Left lung (tissue), 4 donors: ENCODE measurements at regions not wholly inside any gene's neighbourhood (a gene's known extent, or its start where the extent isn't known, plus 50 kb on each side); places are given as distances from the start of the nearest gene placed in this dataset.
A peak's percentile ranks its signal among the peaks of the same experiment; 100 is the strongest.

Experiments used
- ATAC-seq: fragments of 200-7000 bp; cut with Tn5 transposase; one replicate; pipeline ENCODE4 v1.9.1; 2020; ENCODE audit warnings: moderate library complexity
- DNase-seq, 4 donors: peaks; one replicate each; pipeline ENCODE4 v3.0.0-alpha.2; 2013 to 2020
- H3K27ac ChIP-seq, 2 donors: fragments of 200-600 bp; sonication (generic) in 1 of 2; one replicate each; pipeline versions ENCODE4 v1.5.0 to v1.8.0; 2020 to 2021
- H3K27me3 ChIP-seq, 2 donors: fragments of 200-600 bp; sonication (generic) in 1 of 2; one replicate each; pipeline versions ENCODE4 v1.5.0 to v1.8.0; 2020 to 2021
- H3K36me3 ChIP-seq, 2 donors: fragments of 200-600 bp; sonication (generic) in 1 of 2; one replicate each; pipeline versions ENCODE4 v1.5.0 to v1.8.0; 2020 to 2021
- H3K4me1 ChIP-seq, 2 donors: fragments of 200-600 bp; one replicate each; pipeline ENCODE4 v1.8.0; 2021
- H3K4me3 ChIP-seq, 2 donors: fragments of 200-600 bp; sonication (generic) in 1 of 2; one replicate each; pipeline versions ENCODE4 v1.5.0 to v1.8.0; 2020 to 2021; ENCODE audit warnings: mild to moderate bottlenecking in 1 of 2
- H3K9me3 ChIP-seq, 2 donors: fragments of 200-600 bp; sonication (generic) in 1 of 2; one replicate each; pipeline versions ENCODE4 v1.5.0 to v1.8.0; 2020 to 2021
- CTCF ChIP-seq, 2 donors: fragments of 200-600 bp; sonication (generic) in 1 of 2; IDR thresholded peaks; one replicate each; pipeline versions ENCODE4 v1.5.0 to v1.8.0; 2021; ENCODE audit warnings: antibody characterized with exemption in 2 of 2
- intact Hi-C, 2 donors: fragments of 100-400 bp; cut with DNase I; formaldehyde crosslinking; loops; one replicate each; pipeline versions ENCODE4 v1.11.2 to v1.14.2; 2022
- donor health status: DM: no; HTN: yes; CAD: no.
- donor health status: DM: no; HTN: no; CAD: no.

GRCh38 chr7:130982160-130982638, 248.2 kb upstream of the KLF14 start:
- intact Hi-C loops, result no loop called here
- H3K4me3 ChIP-seq, result no peak overlapping the region
- ATAC-seq, result peak; percentile 66
- no peaks in the 10 kb centered on the region for H3K27me3 ChIP-seq
- peak overlapping the region in 1 of 2 donors; percentile 21 for H3K27ac ChIP-seq
- no peak for DNase-seq
- peaks cover 22 to 44% of the 10 kb centered on the region in 2 donors for H3K4me1 ChIP-seq
- no peaks in the 10 kb centered on the region for H3K9me3 ChIP-seq
- peaks cover 0 to 10% of the 10 kb centered on the region in 2 donors for H3K36me3 ChIP-seq
- TF ChIP-seq CTCF (IDR thresholded peaks at IDR 0.05), result peak; percentile 19 to 43

GRCh38 chr7:130982651-130983050, 248.6 kb upstream of the KLF14 start:
- H3K27me3 ChIP-seq, result no peaks in the 10 kb centered on the region
- ATAC-seq, result no peak
- DNase-seq, result no peak
- H3K4me3 ChIP-seq, result no peak overlapping the region
- intact Hi-C loops, result no loop called here
- peaks cover 25 to 49% of the 10 kb centered on the region in 2 donors for H3K4me1 ChIP-seq
- H3K9me3 ChIP-seq, result no peaks in the 10 kb centered on the region
- H3K27ac ChIP-seq, result peak overlapping the region in 1 of 2 donors; percentile 21
- TF ChIP-seq CTCF (IDR thresholded peaks at IDR 0.05), result no peak
- peaks cover 0 to 10% of the 10 kb centered on the region in 2 donors for H3K36me3 ChIP-seq

GRCh38 chr7:130985361-130985760, 251.4 kb upstream of the KLF14 start:
- intact Hi-C loops, result no loop called here
- DNase-seq (no peak), ATAC-seq (no peak)
- peaks cover 25 to 72% of the 10 kb centered on the region in 2 donors for H3K4me1 ChIP-seq
- H3K27me3 ChIP-seq, result no peaks in the 10 kb centered on the region
- H3K4me3 ChIP-seq, result no peak overlapping the region
- peak overlapping the region; percentile 69 to 70 for H3K27ac ChIP-seq
- H3K36me3 ChIP-seq, result peaks cover 0 to 10% of the 10 kb centered on the region in 2 donors
- H3K9me3 ChIP-seq, result no peaks in the 10 kb centered on the region
- TF ChIP-seq CTCF (IDR thresholded peaks at IDR 0.05), result no peak

- Histone ChIP-seq H3K9me3 (no peaks in the 10 kb centered on the region), H3K36me3 (peaks cover 0 to 10% of the 10 kb centered on the region in 2 donors), H3K27me3 (no peaks in the 10 kb centered on the region), H3K4me3 (no peak overlapping the region), H3K27ac (peak overlapping the region; percentile 69 to 70), H3K4me1 (peaks cover 25 to 80% of the 10 kb centered on the region in 2 donors)
- DNase-seq, result peak in 2 of 4 donors; percentile 41 to 61
- TF ChIP-seq CTCF (IDR thresholded peaks at IDR 0.05), result no peak
- ATAC-seq, result peak; percentile 64
- intact Hi-C loops, result no loop called here
Measured at GRCh38 chr7:130986261-130986690, 252.3 kb upstream of the KLF14 start.

GRCh38 chr7:130987092-130987491, 253.1 kb upstream of the KLF14 start:
- peaks cover 25 to 81% of the 10 kb centered on the region in 2 donors for H3K4me1 ChIP-seq
- H3K36me3 ChIP-seq, result peaks cover 0 to 10% of the 10 kb centered on the region in 2 donors
- H3K4me3 ChIP-seq, result no peak overlapping the region
- no peaks in the 10 kb centered on the region for H3K9me3 ChIP-seq
- peak in 1 of 4 donors; percentile 61 for DNase-seq
- no peak for TF ChIP-seq CTCF (IDR thresholded peaks at IDR 0.05)
- H3K27ac ChIP-seq, result peak overlapping the region; percentile 69 to 70
- ATAC-seq, result peak; percentile 51
- H3K27me3 ChIP-seq, result no peaks in the 10 kb centered on the region
- intact Hi-C loops, result no loop called here
